Chondrocyte (in vitro differentiated cells): ENCODE measurements at regions not wholly inside any gene's neighbourhood (a gene's known extent, or its start where the extent isn't known, plus 50 kb on each side); places are given as distances from the start of the nearest gene placed in this dataset.

Source experiments
- DNase-seq: peaks from one replicate; pipeline ENCODE4 v3.0.0; 2021; ENCODE audit warnings: mixed read lengths, low spot score
- H3K27ac Mint-ChIP-seq: one replicate; pipeline ENCODE4 v1.8.0; 2021; ENCODE audit warnings: mild to moderate bottlenecking, moderate library complexity, mixed read lengths; ENCODE audit not compliant: unreplicated experiment
- H3K27me3 Mint-ChIP-seq: 2 replicates; pipeline ENCODE4 v1.8.0; 2021; ENCODE audit warnings: low read depth, mixed read lengths
- H3K36me3 Mint-ChIP-seq: 2 replicates; pipeline ENCODE4 v1.8.0; 2021; ENCODE audit warnings: low read depth, mixed read lengths
- H3K4me1 Mint-ChIP-seq: 2 replicates; pipeline ENCODE4 v1.8.0; 2021; ENCODE audit warnings: low read depth, mild to moderate bottlenecking, mixed read lengths
- H3K4me3 Mint-ChIP-seq: one replicate; pipeline ENCODE4 v1.8.0; 2021; ENCODE audit warnings: mild to moderate bottlenecking, moderate library complexity, mixed read lengths; ENCODE audit not compliant: unreplicated experiment
- H3K9me3 Mint-ChIP-seq: 2 replicates; pipeline ENCODE4 v1.8.0; 2021; ENCODE audit warnings: low read depth, mixed read lengths
- TF ChIP-seq, protein P1 (sequence below): fragments of 200-600 bp; sonication (generic); IDR thresholded peaks from 2 replicates; pipeline ENCODE4 v1.5.0; 2021; ENCODE audit warnings: antibody characterized with exemption, mild to moderate bottlenecking, moderate library complexity

DNA sequence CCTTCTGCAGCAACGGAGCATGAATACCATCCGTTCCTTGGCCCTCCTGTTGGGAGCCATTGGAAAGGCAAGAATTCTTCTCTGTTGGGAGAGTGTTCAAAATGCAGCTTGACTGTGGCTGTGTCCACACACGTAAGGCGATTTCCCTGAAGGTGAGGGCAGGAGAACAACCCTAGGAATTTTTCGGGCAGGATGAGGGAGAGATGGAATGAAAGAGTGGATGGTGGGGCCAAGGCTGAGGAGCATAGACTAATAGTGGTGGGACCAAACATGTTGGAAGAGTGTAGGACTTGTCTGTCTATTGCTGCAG lies 924.9 kb downstream of the TBC1D22A start:
- Mint-ChIP-seq H3K9me3 (peaks cover 44% of the 10 kb centered on the region), H3K36me3 (peaks cover 2% of the 10 kb centered on the region), H3K4me1 (no peaks in the 10 kb centered on the region), H3K27me3 (no peaks in the 10 kb centered on the region), H3K4me3 (no peak overlapping the region), H3K27ac (no peak overlapping the region)
- DNase-seq, result no peak
- TF ChIP-seq, protein P1, sequence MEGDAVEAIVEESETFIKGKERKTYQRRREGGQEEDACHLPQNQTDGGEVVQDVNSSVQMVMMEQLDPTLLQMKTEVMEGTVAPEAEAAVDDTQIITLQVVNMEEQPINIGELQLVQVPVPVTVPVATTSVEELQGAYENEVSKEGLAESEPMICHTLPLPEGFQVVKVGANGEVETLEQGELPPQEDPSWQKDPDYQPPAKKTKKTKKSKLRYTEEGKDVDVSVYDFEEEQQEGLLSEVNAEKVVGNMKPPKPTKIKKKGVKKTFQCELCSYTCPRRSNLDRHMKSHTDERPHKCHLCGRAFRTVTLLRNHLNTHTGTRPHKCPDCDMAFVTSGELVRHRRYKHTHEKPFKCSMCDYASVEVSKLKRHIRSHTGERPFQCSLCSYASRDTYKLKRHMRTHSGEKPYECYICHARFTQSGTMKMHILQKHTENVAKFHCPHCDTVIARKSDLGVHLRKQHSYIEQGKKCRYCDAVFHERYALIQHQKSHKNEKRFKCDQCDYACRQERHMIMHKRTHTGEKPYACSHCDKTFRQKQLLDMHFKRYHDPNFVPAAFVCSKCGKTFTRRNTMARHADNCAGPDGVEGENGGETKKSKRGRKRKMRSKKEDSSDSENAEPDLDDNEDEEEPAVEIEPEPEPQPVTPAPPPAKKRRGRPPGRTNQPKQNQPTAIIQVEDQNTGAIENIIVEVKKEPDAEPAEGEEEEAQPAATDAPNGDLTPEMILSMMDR, result no peak

GRCh38 chr22:47686594-47687345 lies 924.3 kb downstream of the TBC1D22A start:
- H3K4me3 Mint-ChIP-seq, result no peak overlapping the region
- H3K27me3 Mint-ChIP-seq, result no peaks in the 10 kb centered on the region
- DNase-seq, result no peak
- peaks cover 2% of the 10 kb centered on the region for H3K36me3 Mint-ChIP-seq
- H3K4me1 Mint-ChIP-seq, result no peaks in the 10 kb centered on the region
- H3K9me3 Mint-ChIP-seq, result peaks cover 45% of the 10 kb centered on the region
- TF ChIP-seq, protein P1, result no peak
- H3K27ac Mint-ChIP-seq, result no peak overlapping the region

DNA sequence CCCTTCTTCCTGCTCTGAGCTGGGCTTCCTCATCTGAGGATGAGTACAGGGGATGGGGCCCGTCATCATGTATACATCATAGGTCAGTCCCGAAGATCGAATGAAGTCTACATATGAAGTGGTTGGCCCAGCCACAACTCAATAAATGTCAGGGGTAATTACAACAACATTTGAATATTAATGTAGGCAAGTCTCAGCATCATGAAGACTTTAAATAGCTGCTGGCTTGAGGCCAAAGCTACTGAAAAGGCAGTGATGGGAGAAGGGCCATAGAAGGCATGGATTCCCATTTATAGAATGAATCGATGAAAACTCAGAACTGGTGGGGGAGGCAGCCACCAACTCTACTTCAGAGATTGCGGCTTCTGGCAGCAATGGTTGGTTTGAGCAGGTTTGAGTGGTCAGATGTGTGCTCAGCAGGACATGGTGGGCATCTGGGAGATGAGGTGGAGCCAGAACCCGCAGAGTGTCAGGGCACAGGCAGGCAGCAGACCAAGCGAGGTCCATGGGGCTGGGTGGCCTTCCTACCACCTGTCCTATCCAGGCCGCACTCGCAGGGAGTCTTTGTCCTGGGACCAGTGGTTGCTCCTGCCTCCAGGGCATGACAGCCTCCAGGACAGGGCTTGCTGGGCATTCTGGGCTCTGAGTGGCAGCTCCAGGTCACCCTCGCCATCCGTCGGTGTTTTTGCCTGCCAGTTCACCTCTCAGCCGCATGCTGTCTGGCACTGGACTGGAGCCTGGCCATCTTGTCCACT lies 919.1 kb downstream of the TBC1D22A start:
- DNase-seq, result no peak
- no peaks in the 10 kb centered on the region for H3K4me1 Mint-ChIP-seq
- H3K27ac Mint-ChIP-seq, result no peak overlapping the region
- H3K36me3 Mint-ChIP-seq, result peaks cover 2% of the 10 kb centered on the region
- peaks cover 41% of the 10 kb centered on the region for H3K9me3 Mint-ChIP-seq
- H3K4me3 Mint-ChIP-seq, result no peak overlapping the region
- TF ChIP-seq, protein P1, result no peak
- H3K27me3 Mint-ChIP-seq, result no peaks in the 10 kb centered on the region

DNA sequence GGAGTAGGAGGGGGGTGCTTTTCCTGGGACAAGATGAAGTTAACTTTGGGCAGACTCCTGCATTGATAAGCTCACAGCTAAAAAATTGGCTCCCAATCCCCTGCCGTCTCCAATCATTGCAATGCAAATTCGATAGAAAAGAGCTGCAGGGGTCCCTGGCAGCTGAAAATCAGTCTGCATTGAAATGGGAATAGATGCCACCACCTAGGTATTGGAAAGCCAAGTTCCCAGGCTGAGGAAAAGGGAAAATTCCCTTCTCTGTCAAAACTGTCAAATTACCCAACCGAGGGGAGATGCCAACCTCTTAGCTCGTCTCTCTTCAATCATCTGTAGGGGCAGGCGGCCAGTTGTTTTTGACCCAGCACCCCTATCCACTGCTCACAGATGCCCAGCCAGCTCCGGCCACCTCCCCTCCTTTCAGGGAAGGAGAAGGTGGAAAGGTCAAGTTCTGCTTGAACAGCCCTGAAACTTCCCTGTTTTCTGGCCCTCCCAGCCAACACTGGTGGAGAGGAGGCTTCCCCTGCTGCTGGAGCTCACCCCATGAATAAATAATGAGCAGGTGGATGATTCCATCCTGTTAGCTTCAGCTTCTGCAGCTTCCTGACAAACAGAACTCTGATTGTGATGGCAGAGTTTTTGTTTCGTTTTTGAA lies 916.3 kb downstream of the TBC1D22A start:
- Mint-ChIP-seq H3K4me3 (no peak overlapping the region), H3K9me3 (peaks cover 35% of the 10 kb centered on the region)

DNA sequence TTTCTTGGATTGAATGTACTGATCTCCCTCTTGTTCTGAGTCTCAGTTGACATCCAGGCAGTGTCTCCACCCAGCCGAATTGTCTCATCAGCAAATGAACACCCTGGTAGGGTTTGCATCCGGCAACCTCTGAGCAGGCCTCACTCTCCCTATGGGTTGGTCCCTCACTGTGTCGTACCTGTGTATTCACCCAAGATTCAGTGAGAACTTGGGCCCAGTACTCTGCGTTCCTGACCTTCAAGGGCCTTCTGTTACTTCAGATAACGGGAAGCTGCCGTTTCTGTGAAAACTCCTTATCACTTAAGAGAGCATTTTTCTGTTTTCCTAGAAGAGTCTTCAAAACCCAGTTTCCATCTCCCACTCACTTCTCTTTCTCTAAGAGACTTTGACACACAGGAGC lies 915.6 kb downstream of the TBC1D22A start:
- Mint-ChIP-seq H3K36me3 (no peaks in the 10 kb centered on the region), H3K27me3 (no peaks in the 10 kb centered on the region), H3K9me3 (peaks cover 29% of the 10 kb centered on the region), H3K27ac (no peak overlapping the region), H3K4me3 (no peak overlapping the region), H3K4me1 (no peaks in the 10 kb centered on the region)
- DNase-seq, result no peak
- TF ChIP-seq, protein P1, result no peak

More for the DNA sequence above, 916.3 kb downstream of the TBC1D22A start:
- DNase-seq, result no peak
- TF ChIP-seq, protein P1, result no peak
- H3K4me1 Mint-ChIP-seq, result no peaks in the 10 kb centered on the region
- no peaks in the 10 kb centered on the region for H3K27me3 Mint-ChIP-seq
- no peaks in the 10 kb centered on the region for H3K36me3 Mint-ChIP-seq
- no peak overlapping the region for H3K27ac Mint-ChIP-seq
